ENCODE measurements at regions not wholly inside any gene's neighbourhood (a gene's known extent, or its start where the extent isn't known, plus 50 kb on each side); places are given as distances from the start of the nearest gene placed in this dataset.
A peak's percentile ranks its signal among the peaks of the same experiment; 100 is the strongest.

- DNase-seq (ENCODE audit: low read depth), result no peak
These were observed 314.0 kb upstream of the CDIN1 start for GRCh38 chr15:36265422-36265821.

GRCh38 chr15:36271048-36271447 is 308.4 kb upstream of the CDIN1 start:
- no peak for DNase-seq (ENCODE audit: low read depth)

- no peak for DNase-seq (ENCODE audit: low read depth)
These were observed 303.8 kb upstream of the CDIN1 start for GRCh38 chr15:36275656-36276055.

- DNase-seq (ENCODE audit: low read depth), result no peak
These were observed 301.2 kb upstream of the CDIN1 start for GRCh38 chr15:36278219-36278618.

- no peak for DNase-seq (ENCODE audit: low read depth)
These were observed 296.6 kb upstream of the CDIN1 start for GRCh38 chr15:36282821-36283220.

- no peak for DNase-seq (ENCODE audit: low read depth)
These were observed 294.5 kb upstream of the CDIN1 start for GRCh38 chr15:36284911-36285310.

GRCh38 chr15:36291501-36291900 is 287.9 kb upstream of the CDIN1 start:
- DNase-seq (ENCODE audit: low read depth), result no peak

GRCh38 chr15:36294359-36294758 is 285.1 kb upstream of the CDIN1 start:
- no peak for DNase-seq (ENCODE audit: low read depth)

GRCh38 chr15:36301947-36302346 is 277.5 kb upstream of the CDIN1 start:
- DNase-seq (ENCODE audit: low read depth), result no peak

- DNase-seq (ENCODE audit: low read depth), result no peak
These were observed 266.4 kb upstream of the CDIN1 start for GRCh38 chr15:36313021-36313420.

- no peak for DNase-seq (ENCODE audit: low read depth)
These were observed 265.6 kb upstream of the CDIN1 start for GRCh38 chr15:36313736-36314280.

GRCh38 chr15:36315649-36316048 is 263.8 kb upstream of the CDIN1 start:
- DNase-seq (ENCODE audit: low read depth), result no peak

- DNase-seq (ENCODE audit: low read depth), result no peak
These were observed 255.8 kb upstream of the CDIN1 start for GRCh38 chr15:36323615-36324014.

- no peak for DNase-seq (ENCODE audit: low read depth)
These were observed 254.2 kb upstream of the CDIN1 start for GRCh38 chr15:36325206-36325605.

- no peak for DNase-seq (ENCODE audit: low read depth)
These were observed 249.8 kb upstream of the CDIN1 start for GRCh38 chr15:36329592-36329991.

- no peak for DNase-seq (ENCODE audit: low read depth)
These were observed 248.8 kb upstream of the CDIN1 start for GRCh38 chr15:36330598-36330997.

GRCh38 chr15:36331531-36332275 is 247.7 kb upstream of the CDIN1 start:
- no peak for DNase-seq (ENCODE audit: low read depth)

GRCh38 chr15:36332301-36332700 is 247.1 kb upstream of the CDIN1 start:
- no peak for DNase-seq (ENCODE audit: low read depth)

GRCh38 chr15:36332896-36333295 is 246.5 kb upstream of the CDIN1 start:
- DNase-seq (ENCODE audit: low read depth), result no peak

GRCh38 chr15:36334059-36334458 is 245.4 kb upstream of the CDIN1 start:
- peak; percentile 36 for DNase-seq (ENCODE audit: low read depth)

- no peak for DNase-seq (ENCODE audit: low read depth)
These were observed 244.2 kb upstream of the CDIN1 start for GRCh38 chr15:36335224-36335623.

- DNase-seq (ENCODE audit: low read depth), result no peak
These were observed 243.8 kb upstream of the CDIN1 start for GRCh38 chr15:36335659-36336058.

GRCh38 chr15:36344887-36345286 is 234.5 kb upstream of the CDIN1 start:
- no peak for DNase-seq (ENCODE audit: low read depth)

- DNase-seq (ENCODE audit: low read depth), result no peak
These were observed 232.1 kb upstream of the CDIN1 start for GRCh38 chr15:36347272-36347858.

All from HS-27A (cell line).